ENCODE measurements at regions not wholly inside any gene's neighbourhood (a gene's known extent, or its start where the extent isn't known, plus 50 kb on each side); places are given as distances from the start of the nearest gene placed in this dataset.

- DNase-seq (ENCODE audit: low spot score): no peak
- H3K4me1 ChIP-seq (ENCODE audit: control insufficient read depth in 4 of 4, insufficient read depth in 4 of 4, low read length in 3 of 4): no peaks in the 10 kb centered on the region
- no peaks in the 10 kb centered on the region for H3K27me3 ChIP-seq (ENCODE audit: control insufficient read depth in 4 of 4, insufficient read depth in 4 of 4, low read length in 3 of 4)
- no peak overlapping the region for H3K9ac ChIP-seq (ENCODE audit: low read depth in 1 of 2, low read length in 2 of 2)
- no peak for TF ChIP-seq GABPA (IDR thresholded peaks at IDR 0.05 in 1 of 2, conservative IDR thresholded peaks at IDR 0.05 in 1 of 2)
- no peak for TF ChIP-seq SP1 (IDR thresholded peaks at IDR 0.05)
- TF ChIP-seq, protein P1, sequence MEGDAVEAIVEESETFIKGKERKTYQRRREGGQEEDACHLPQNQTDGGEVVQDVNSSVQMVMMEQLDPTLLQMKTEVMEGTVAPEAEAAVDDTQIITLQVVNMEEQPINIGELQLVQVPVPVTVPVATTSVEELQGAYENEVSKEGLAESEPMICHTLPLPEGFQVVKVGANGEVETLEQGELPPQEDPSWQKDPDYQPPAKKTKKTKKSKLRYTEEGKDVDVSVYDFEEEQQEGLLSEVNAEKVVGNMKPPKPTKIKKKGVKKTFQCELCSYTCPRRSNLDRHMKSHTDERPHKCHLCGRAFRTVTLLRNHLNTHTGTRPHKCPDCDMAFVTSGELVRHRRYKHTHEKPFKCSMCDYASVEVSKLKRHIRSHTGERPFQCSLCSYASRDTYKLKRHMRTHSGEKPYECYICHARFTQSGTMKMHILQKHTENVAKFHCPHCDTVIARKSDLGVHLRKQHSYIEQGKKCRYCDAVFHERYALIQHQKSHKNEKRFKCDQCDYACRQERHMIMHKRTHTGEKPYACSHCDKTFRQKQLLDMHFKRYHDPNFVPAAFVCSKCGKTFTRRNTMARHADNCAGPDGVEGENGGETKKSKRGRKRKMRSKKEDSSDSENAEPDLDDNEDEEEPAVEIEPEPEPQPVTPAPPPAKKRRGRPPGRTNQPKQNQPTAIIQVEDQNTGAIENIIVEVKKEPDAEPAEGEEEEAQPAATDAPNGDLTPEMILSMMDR (IDR thresholded peaks at IDR 0.05; ENCODE audit: low read depth, low read length, missing input control): no peak
- TF ChIP-seq RAD21 (IDR thresholded peaks at IDR 0.05): no peak
- TF ChIP-seq MAX (IDR thresholded peaks at IDR 0.05): no peak
- no peak for TF ChIP-seq ZBTB33 (IDR thresholded peaks at IDR 0.05)
- no peak for TF ChIP-seq HNF4A (conservative IDR thresholded peaks at IDR 0.05)
- TF ChIP-seq RXRA (IDR thresholded peaks at IDR 0.05): no peak
- TF ChIP-seq JUND (IDR thresholded peaks at IDR 0.05): no peak
- no peak for TF ChIP-seq NR2F2 (IDR thresholded peaks at IDR 0.05)
- TF ChIP-seq EGR1 (IDR thresholded peaks at IDR 0.05; ENCODE audit: low read depth in 2 of 2): no peak
- TF ChIP-seq YY1 (IDR thresholded peaks at IDR 0.05): no peak
- TF ChIP-seq FOXA2 (IDR thresholded peaks at IDR 0.05): no peak
- TF ChIP-seq FOXA1 (IDR thresholded peaks at IDR 0.05): no peak
- no peak for TF ChIP-seq HNF4G (IDR thresholded peaks at IDR 0.05)
- no peak for TF ChIP-seq REST (IDR thresholded peaks at IDR 0.05)
- TF ChIP-seq, protein P2, sequence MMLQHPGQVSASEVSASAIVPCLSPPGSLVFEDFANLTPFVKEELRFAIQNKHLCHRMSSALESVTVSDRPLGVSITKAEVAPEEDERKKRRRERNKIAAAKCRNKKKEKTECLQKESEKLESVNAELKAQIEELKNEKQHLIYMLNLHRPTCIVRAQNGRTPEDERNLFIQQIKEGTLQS (IDR thresholded peaks at IDR 0.05): no peak
- TF ChIP-seq TAF1 (conservative IDR thresholded peaks at IDR 0.05): no peak
- H3K36me3 ChIP-seq (ENCODE audit: control insufficient read depth in 4 of 4, insufficient read depth in 3 of 4, low read depth in 1 of 4, low read length in 3 of 4): no peaks in the 10 kb centered on the region
- H3K9me3 ChIP-seq (ENCODE audit: control insufficient read depth in 4 of 4, low read length in 3 of 4): no peaks in the 10 kb centered on the region
- H3K27ac ChIP-seq (ENCODE audit: low read depth in 1 of 2, low read length in 2 of 2): no peak overlapping the region
- no peak overlapping the region for H3K4me3 ChIP-seq (ENCODE audit: low read depth in 1 of 3, low read length in 3 of 3)
Measured at GRCh38 chr1:96400089-96400488, 321.5 kb upstream of the PTBP2 start.

Measured in liver (tissue), 7 donors.